HG03575 (cell line): ENCODE measurements at regions not wholly inside any gene's neighbourhood (a gene's known extent, or its start where the extent isn't known, plus 50 kb on each side); places are given as distances from the start of the nearest gene placed in this dataset.
A peak's percentile ranks its signal among the peaks of the same experiment; 100 is the strongest.

Experiments
- ATAC-seq: cut with Tn5 transposase; IDR thresholded peaks from one replicate; pipeline ENCODE4 v1.9.1; 2021; ENCODE audit not compliant: unreplicated experiment, insufficient number of reproducible peaks, low FRiP score; ENCODE audit errors: extremely low read depth

DNA sequence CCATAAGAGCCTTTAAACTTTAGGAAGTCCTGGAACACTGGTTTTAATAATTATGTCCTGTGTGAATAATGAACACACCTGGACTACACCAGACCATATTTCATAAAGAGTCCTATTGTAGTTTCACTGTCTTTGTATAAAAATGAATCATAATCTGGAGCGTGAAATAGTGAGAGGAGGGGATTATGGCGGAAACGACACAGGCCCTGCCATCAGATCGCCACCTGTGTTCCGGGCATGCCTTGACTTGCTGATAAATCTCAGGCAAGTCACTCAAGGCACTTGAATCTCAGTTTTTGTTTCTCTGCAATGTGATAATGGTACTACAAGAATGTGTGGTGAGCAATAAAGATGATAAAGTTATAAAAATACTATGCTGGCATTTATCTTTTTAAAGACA is 995.5 kb downstream of the MCTP2 start:
- ATAC-seq = no peak

DNA sequence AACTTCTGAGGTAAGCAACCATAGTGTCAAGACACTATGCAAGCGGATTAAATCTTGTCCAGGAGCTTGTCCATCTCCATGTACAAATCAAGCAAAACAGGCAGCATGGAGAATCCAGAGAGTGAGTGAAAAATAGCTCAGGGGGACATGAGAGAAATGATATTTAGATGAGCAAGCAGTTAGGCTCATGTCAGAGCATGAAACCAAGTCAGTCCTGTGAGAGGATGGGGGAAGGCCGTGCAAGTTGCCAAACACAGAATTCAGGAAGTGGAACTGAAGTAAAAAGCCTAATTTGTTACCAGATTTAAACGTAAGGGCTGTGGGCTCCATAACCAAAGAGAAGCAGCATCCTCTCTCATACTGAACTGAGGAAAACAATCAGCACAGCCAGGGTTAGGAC is 995.9 kb downstream of the MCTP2 start:
- ATAC-seq = no peak

DNA sequence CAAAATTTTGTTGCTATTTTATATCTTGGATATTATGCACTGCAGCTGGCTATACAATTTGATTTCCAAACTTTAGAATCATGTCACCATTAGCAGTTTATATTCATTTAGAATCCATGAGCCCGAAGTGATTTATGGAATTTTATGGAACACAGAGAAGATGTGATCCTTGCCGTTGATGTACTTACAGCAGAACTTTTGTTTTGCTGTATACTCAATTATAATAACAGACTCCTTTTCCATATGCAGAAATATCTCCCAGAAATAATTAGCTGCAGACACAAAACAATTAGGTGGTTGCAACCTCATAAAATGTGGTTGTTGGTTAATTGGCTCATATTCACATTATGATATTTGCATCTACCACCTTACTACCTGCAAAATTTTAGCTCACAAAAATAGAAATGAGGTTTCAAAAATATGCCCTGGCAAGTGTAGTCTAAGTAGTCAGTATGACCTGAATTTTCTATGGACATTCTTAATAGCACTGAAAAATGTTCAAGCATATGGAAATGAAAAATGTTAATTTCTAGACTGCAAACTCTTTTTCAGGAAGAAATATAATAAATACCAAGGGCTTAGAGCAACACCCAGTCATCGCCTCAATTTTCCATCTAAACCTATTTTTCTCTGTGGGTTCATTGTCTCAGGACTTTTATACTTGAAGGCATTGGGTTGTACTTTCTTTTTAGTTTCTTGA is 997.6 kb downstream of the MCTP2 start:
- no peak for ATAC-seq

DNA sequence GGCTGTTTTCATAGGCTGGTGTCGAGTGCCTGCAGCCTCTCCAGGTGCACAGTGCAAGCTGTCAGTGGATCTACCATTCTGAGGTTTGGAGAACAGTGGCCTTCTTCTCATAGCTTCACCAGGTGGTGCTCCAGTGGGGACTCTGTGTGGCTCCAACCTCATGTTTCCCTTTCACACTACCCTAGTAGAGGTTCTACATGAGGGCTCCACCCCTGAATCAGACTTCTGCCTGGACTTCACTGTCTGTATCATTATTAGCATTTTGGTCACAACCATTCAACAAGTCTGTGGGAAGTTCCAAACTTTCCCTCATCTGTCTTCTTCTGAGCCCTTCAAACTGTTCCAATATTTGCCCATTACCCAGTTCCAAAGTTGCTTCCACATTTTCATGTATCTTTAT is 1003.7 kb downstream of the MCTP2 start:
- ATAC-seq = no peak

DNA sequence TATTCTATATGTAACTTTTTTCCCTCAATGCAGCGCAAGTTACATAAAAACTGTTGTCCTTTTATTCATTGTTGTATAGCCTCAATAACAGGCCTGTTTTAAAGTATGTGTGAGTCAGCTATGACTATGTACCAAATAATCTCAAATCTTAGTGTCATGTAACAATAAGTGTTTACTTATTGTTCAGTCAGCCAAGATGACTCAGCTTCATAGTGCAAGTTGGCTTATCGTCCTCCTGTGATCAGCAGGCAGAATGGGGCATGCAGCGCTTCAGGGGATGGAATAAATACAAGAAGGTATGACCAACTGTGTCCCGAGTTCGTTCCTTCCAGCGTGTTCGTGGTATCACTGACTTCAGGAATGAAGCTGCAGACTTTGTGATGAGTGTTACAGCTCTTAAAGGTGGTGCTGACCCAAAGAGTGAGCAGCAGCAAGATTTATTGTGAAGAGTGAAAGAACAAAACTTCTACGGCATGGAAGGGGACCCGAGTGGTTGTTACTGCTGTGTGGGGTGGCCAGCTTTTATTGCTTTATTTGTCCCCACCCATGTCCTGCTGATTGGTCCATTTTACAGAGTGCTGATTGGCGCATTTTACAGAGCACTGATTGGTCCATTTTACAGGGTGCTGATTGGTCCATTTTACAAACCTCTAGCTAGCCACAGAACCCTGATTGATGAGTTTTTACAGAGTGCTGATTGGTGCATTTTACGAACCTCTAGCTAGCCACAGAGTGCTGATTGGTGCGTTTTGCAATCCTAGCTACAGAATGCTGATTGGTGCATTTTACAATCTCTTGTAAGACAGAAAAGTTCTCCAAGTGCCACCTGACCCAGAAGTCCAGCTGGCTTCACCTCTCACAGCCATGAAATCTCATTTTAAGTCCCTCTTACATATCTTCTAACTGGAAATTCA is 1016.0 kb downstream of the MCTP2 start:
- no peak for ATAC-seq

DNA sequence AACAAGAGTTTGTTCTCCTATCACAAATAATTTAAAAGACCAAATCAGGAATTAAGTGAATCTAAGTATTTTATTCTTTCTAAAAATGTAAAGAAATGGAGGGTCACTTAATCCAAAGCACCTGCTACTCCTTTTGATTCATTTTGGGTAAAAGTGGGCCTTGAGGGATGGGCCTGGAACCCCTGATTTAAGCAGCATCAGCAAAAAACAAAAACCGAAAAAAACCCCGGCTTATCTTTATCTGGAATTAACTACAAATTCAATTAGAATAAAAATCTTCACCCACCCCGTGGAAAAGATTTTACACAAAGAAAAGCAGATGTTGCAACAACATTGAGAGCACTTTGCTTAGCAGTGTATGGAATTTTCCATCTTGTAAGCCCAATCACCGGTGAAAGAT is 1018.2 kb downstream of the MCTP2 start:
- ATAC-seq = no peak

DNA sequence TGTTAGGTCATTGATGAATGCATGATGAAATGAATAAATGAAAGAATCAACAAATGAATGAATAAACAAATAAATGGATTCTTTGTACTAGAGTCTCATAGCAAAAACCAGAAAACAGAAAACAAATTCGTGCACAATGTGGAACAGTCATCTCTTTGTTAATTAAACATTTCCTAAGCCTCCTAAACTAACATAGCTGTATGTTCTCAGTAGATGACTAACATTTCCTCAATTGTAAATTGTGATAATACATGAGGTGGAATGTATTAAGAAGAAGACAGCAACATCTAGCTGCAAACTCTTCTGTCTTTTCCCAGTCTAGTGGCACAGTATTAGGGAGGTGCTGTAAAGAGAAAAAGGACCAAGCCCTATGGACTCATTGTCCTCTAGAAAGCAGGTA is 1021.0 kb downstream of the MCTP2 start:
- ATAC-seq = no peak

DNA sequence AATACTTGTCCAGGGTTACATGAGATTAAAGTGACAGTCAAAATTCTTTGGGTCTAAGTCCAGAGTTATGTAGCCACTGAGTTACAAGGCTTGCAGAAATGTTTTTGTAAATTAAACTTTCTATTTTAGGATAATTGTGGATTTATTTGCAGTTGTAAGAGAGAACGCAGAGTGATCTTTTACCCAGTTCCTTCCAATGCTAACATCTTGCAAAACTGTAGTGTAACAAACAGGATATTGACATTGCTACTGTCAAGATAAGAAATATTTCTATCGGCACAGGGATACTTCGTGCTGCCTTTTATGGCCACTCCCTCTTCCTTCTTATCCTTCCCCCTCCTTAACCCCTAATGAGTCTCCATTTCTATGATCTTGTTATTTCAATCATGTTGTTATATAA is 1022.9 kb downstream of the MCTP2 start:
- no peak for ATAC-seq

DNA sequence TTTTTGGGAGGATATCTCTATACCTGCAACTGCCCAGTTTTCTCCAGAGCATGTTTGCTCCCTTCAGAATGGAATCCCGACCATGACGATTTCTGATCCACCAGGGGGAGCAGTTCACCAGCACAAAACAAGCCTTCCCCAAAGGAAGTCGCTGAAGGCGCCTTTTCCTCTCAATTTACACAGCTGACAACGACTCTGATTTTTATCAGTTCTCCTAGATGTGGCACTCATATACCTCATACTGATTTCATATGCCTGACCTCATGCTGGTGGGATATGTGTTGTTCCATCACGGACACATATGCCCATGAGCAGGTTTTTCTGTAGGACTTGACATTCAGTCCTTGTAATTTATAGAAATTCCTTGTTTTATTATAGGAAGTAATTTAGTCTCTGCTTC is 1028.2 kb downstream of the MCTP2 start:
- ATAC-seq = peak; percentile 58

DNA sequence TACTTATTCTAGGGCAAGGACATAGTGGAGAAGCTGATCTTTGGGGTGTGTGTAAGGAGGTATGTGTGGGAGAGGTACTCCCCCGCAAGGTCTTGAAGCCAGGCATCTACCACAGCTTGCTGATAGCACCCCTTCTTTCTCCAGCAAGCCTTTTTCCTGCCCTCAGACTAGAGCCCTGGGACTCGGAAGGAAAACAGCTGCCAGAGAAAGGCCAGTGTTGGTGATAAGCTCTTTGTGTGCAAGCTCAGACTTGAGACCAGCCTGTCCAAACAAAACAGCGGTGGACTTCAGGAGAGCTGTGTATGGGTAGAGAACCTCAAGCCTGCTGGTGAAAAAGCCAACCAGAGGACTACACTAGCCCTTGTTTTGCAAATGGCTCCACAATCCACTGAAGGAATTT is 1028.6 kb downstream of the MCTP2 start:
- ATAC-seq = no peak

DNA sequence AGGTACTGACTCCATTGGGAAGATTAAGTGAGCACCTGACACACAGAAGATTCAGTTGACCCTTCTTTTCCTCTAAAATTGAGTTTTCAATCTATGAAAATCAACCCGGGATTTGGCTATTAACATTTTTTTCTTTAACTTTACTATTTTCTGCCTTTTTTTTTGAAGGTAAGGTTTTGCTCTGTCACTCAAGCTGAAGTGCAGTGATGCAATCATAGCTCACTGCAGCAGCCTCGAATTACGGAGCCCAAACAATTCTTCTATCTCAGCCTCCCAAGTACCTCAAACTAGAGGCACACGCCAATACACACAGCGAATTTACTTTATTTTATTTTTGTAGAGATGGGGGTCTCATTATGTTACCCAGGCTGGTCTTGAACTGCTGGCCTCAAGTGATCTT is 1029.5 kb downstream of the MCTP2 start:
- ATAC-seq = no peak

DNA sequence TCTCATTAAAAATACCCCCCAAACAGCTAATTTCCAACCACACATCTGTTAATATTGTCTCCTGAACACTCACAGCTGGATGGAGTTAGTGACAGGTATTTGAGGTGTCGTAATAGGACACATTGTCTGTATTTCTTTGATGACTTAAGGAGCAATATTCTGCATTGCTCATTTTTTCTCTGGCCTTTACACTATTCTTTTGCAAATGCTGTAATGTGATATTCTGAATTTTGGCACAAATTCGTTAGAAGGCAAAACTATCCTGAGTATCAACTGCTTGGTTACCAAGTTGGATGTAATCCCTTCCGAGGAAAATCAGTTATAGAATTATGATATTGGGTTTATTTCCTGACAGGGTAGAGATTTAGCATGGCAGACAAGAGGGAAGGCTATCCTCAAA is 1030.2 kb downstream of the MCTP2 start:
- ATAC-seq = no peak

DNA sequence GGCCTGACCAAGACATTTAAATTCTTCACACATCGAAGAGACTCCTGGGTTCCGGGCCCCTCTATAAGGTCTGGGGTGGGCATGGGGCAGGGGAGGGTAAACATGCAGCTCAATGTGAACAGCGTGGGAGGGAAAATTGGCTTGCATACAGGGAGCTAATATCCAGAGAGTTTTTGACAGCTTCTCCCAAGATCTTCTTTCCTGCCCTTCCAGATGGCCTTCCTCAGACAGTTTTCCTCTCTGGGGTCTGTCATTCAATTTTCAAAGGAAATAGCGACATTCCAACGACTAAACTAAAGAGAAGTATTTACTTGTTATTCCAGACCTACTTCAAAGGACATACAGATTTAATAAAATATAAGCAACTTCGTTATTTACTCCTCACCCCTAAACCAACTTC is 1030.6 kb downstream of the MCTP2 start:
- no peak for ATAC-seq

DNA sequence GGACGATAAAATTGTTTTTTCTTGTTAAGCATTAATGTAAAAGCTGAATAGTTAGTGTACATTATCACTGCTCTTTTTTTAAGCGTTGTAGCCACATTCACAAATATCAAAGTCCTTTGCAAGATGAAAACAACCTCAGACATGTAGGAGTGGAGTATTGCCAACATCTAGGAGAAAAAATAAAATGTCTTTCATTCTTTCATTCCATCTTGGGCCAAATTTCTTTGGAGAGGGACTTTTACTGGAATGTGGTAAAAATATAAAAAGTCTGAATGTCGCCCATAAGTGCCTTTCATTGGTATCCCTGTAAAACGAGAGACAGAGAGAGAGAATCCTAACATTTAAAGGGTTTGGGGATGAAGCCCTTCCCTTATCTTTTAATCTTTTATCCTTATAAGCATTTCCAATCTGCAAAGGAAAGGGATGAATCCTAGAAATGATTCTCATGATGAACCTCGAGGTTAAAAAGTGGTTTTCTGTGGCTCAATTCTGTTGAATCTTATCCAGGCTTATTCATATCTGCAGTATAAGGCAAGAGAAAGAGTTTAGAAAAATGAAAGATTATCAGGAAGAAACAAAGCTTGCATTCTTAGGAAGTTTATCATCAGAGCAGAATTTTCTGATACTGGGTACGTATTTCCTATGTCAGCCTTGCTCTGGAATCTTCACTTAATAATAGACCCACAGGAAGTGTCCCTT is 1031.7 kb downstream of the MCTP2 start:
- no peak for ATAC-seq

DNA sequence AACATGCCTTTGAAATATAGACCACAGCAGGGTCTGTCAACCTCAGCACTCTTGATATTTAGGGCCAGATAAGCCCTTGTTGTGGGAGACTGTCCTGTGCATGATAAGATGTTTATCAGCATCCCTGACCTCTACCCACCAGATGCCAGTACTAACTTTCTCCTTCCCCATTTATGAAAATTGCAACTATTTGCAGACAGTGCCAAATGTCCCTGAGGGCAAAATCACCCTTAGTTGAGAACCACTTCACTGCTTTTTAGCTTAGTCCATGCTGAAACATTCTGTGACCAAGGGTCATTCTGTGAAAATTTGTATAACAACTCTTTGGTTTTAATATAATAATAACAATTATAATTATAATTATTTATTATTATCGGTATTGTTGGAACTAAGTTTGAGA is 1032.4 kb downstream of the MCTP2 start:
- no peak for ATAC-seq

DNA sequence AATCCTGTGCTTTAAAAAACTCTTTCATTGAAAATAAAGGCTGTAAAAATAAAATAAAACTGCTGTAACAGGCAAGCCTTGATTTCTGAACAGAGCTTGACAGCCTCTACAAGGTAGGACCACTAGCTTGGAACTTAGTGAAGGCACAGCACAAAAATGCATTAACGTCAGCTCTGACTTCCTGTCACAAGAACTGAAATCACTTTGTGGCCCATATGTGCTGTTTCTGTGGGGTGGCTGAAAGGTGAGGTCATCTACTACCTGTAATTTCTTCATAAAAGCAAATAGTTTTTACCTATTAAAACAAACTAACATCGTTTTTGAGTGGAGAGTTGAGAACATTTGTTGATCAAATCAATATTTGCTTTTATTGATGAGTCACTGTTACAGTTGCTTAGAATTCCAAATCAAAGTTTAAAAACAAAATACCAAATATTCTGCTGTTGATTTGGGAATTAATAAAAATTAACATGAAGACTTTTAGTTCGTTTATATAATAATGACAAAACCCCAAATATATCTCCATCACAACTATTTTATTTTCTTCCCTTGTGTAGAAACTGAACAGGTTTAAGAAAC is 1034.1 kb downstream of the MCTP2 start:
- ATAC-seq = no peak

DNA sequence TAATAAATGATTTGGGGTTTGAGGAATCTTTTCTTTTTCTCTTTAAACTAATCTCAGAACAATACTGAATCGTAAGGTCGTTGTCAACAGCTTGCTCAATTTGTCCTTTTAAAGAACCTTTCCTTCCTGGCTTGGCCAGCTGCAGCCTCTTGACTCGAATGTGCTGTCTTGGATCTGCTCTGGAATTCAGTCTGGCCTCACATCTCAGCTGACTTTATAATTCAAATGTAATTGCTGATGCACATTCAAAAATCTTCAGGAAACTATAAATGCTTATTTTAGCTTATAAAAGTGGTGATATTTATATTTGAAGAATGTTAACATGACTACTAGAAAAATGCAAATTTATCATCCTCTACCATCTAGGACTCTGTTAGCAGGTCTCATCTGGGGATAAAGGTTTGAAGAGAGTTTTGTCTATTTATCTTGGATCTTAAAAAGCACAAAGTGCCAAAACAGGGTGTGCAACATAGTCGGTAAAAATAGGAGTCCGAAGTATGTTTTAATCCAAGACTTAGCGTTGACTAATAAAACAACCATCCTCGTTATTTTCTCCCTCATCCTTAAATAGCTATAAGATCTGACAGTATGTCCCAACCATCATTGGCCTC is 1035.2 kb downstream of the MCTP2 start:
- ATAC-seq = no peak

DNA sequence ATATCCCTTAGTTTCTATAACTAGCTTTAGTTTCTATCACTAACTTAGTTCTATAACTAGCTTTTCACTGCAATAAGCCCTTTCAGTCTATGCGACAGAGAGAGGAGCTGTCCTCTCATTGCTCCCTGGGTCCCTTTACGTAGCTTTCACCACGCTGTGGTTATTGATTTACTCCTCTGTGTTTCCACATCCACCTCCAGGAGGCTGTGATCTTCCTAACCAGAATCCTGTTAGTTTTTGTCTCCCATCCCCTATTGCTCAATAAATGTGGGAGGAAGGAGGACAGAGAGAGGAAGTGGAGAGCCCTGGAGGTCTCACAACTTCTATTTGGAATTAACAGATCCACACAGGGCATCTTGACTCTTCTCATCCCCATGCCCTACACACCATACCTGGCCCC is 1036.1 kb downstream of the MCTP2 start:
- no peak for ATAC-seq
